ENCODE measurements at regions not wholly inside any gene's neighbourhood (a gene's known extent, or its start where the extent isn't known, plus 50 kb on each side); places are given as distances from the start of the nearest gene placed in this dataset.

GRCh38 chr7:46034056-46034768 lies 113.1 kb upstream of the IGFBP3 start:
- TF ChIP-seq ZNF138 (CRISPR knock-in tag; conservative IDR thresholded peaks at IDR 0.05) (no peak), CTCF (IDR thresholded peaks at IDR 0.05) (no peak), ZBTB21 (CRISPR knock-in tag; IDR thresholded peaks at IDR 0.05; ENCODE audit: borderline replicate concordance) (no peak), ATF2 (CRISPR knock-in tag; IDR thresholded peaks at IDR 0.05; ENCODE audit: borderline replicate concordance, low read depth) (no peak), GRHL2 (CRISPR knock-in tag; IDR thresholded peaks at IDR 0.05; ENCODE audit: insufficient replicate concordance, severe bottlenecking) (no peak), MYBL2 (CRISPR knock-in tag; IDR thresholded peaks at IDR 0.05) (no peak), ATF3 (CRISPR knock-in tag; conservative IDR thresholded peaks at IDR 0.05) (no peak), ESRRA (CRISPR knock-in tag; IDR thresholded peaks at IDR 0.05; ENCODE audit: borderline replicate concordance) (no peak), TCF7 (CRISPR knock-in tag; IDR thresholded peaks at IDR 0.05; ENCODE audit: low read depth) (no peak)
